Stimulated activated CD4-positive, alpha-beta T cell treated with anti-CD3 and anti-CD28 coated beads, TNF-alpha, amount 100 ng/mL, for 48 hours (primary cell): ENCODE measurements at regions not wholly inside any gene's neighbourhood (a gene's known extent, or its start where the extent isn't known, plus 50 kb on each side); places are given as distances from the start of the nearest gene placed in this dataset.
"Not testable (repeated sequence)": the region's sequence is repeated elsewhere in the genome, so short reads cannot be mapped to it uniquely, and the experiment has no call there.

Experiments used
- DNase-seq, 3 donors: peaks; one replicate each; pipeline ENCODE4 v3.0.0-alpha.2; 2020; ENCODE audit warnings: low read depth in 3 of 3

GRCh38 chr11:45385423-45385822 is 99.3 kb upstream of the SYT13 start:
- DNase-seq: no peak

DNA sequence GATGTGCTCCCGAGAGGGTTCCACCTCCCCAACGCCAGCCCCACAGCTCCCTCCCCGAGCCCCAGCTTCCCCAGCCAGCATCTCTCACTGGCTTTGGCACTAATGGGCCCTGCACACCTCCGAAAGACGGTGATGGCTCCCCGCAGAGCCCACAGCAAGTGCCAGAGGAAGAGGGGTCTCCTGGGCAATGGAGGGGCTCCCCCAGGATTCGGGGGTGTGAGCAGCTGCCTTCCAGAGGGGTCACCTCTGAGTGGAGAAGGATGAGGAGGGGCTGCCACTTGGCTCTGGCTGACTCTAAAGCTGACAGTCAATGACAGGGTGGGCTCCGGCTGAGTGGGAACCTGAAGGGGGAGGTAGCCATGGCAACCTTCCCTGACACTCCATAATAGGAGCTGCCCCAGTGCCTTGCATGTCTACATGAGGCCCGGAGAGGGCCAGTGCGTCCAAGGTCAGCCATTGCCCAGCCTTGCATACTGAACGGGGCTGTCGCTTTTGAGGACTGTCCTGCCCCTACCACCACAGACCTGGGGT is 98.6 kb upstream of the SYT13 start:
- DNase-seq: no peak

- DNase-seq: no peak
Observed at GRCh38 chr11:45384016-45384415, 97.9 kb upstream of the SYT13 start.

DNA sequence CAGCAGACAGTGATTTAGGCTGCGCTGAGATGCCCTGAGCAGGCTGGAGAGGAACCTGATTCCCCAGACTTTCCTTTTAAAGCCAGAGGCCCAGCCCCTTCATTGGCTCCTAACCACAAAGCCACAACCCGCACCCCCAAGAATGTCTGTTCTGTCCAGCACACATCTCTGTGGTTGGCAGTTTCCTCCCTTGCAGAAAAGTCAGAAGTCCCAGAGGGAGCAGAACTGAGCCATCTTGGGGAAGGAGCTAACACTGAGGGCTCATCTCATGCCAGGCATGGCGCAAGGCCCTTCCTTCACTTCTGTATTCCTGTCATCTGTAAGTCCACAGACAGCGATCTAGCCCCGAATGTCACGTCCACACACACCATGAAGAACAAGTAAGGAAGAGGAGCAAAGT is 97.1 kb upstream of the SYT13 start:
- no peak for DNase-seq

DNA sequence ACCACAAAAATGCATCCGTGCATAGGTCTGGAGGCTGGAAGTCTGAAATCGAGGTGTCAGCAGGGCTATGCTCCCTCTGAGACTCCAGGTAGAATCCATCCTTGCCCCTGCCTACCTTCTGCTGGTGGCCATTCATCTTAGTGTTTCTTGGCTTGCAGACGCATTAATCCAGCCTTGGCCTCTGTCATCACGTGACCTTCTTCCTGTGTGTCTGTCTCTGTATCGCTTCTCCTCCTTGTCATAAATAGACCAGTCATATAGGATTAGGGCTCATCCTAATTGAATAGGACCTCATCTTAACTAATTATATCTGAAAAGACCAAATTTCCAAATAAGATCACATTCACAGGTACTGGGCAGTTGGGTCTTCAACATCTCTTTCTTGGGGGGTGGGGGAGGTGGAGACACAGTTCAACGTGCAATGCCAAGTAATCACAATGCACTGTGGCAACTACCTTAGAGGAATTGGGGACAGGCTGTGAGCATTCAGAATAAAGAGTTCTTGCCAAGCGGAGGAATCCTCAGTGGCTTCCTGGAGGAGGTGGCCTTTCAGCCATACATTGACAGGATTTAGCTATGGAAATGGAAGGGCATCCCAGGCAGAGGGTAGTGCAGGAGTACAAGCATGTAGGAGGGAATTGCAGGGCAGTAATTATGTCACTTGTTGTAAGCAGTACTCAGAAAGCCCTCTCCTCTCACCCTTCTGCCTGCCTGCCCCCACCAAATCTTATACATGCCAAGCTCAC is 96.2 kb upstream of the SYT13 start:
- no peak for DNase-seq

DNA sequence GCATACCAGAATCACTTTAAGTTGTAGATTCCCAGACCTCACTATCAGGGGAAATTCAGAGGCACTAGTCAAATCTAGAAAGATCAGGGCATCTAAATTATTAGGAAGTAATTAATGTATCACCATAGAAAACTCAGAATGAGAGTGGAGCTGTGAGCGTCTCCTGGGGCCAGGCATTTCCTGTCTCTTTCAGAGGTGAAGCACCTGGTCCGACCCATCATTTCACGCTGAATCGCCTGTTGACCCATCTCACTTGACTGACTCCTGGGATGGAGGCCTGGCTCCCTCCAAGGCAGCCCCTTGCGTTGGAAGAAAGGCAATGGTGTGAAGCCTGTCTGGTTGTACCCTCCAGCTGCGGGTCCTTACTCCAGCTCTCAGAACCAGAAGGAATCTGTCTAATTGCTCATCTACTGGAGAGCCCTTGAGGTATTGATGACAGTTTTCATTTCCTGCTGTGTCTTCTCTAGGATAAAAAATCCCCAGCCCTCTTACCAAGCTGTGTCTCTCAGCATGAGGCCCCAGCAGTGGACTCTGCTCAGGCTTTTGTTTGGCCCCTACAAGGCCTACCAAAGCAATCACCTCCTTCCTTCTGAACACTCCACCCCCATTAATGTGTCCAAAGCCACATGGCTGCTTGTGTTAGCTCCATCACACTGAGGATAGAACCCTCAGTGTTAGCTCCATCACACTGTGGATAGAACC is 93.2 kb upstream of the SYT13 start:
- no peak for DNase-seq

- no peak for DNase-seq
Observed at GRCh38 chr11:45378516-45378915, 92.4 kb upstream of the SYT13 start.

GRCh38 chr11:45374653-45375059 is 88.5 kb upstream of the SYT13 start:
- DNase-seq: no peak

DNA sequence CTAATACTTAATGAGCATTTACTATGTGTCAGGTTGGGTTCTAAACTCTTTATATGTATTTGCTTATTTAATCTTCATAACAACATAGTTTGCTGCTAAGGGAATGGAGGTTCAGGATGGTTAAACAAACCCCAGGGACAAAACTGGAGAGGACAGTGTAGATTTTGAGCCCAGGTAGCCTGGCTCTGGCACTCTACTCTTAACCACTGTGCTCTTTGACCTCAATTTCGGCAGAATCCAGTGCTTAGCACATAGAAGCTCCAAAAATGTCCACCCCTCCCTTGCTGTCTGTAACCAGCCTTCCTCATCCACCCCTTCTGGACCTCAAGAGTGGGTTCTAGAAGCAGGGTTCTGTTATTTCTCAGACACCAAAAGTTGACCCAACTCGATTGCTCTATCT is 88.0 kb upstream of the SYT13 start:
- DNase-seq: no peak

GRCh38 chr11:45373506-45374035 is 87.4 kb upstream of the SYT13 start:
- DNase-seq: no peak

GRCh38 chr11:45372414-45372813 is 86.3 kb upstream of the SYT13 start:
- DNase-seq: not testable (repeated sequence)

- DNase-seq: peak; percentile 48 to 60 (median 55)
Observed at GRCh38 chr11:45371251-45372115, 85.3 kb upstream of the SYT13 start.

GRCh38 chr11:45369313-45369712 is 83.2 kb upstream of the SYT13 start:
- DNase-seq: no peak

- DNase-seq: no peak
Observed at GRCh38 chr11:45368697-45369096, 82.6 kb upstream of the SYT13 start.

DNA sequence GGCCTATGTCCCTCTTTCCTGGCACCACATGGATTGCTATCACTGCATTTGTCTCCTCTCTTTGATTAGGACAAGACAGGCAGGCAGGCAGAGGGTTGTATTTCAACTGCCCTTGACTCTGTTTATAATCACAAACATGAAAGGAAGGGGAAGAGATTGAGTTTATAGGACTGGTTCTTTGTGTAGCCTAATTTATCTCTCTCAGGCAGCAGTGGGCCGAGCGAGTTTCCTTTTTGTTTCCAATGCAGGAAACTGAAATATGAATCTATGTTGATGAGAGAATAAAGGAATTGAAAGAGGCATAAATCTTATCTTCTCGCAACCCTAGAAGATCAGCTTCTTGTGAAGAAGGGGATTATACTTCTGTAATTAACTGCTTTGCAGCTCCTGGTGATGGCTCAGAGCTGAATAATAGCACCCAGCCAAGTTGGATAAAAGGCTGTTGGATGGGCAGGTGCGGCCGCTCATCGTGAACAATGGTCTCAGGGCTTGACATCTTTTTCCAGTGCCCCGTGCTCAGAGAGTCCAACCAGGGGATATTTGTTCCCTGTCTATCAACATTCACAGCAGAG is 80.6 kb upstream of the SYT13 start:
- no peak for DNase-seq

DNA sequence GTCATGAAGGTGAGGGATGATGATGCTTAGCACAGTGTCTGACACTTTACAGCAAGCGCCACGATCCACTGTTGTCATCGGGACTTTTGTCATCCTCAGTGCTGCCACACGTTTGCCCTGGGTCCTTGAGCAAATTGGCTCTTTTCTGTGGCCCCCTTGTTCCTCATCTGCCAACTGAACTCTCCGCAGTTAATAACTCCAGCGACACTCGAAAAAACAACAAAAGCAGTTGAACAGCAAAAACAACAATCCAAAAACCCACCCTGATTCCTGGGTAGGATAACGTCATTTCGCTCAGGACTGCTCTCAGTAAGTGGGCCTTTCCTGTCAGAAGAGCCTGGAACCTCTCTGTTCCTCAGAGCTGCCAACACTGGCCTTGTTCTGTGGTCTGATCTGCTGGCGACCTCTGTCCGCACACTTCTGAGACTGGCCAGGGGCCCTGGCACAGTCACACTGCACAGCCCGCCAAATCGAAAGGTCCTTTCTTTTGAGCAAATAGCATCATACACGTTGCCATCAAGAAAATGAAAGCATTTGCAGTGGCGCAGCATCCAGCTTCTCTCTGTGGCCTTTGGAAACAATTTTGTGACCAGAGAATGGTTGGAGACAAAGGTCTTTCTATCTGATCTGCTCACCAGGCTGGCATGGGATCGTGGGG is 79.9 kb upstream of the SYT13 start:
- DNase-seq: no peak

GRCh38 chr11:45362636-45363035 is 76.5 kb upstream of the SYT13 start:
- no peak for DNase-seq

- no peak for DNase-seq
Observed at GRCh38 chr11:45361551-45361950, 75.4 kb upstream of the SYT13 start.

DNA sequence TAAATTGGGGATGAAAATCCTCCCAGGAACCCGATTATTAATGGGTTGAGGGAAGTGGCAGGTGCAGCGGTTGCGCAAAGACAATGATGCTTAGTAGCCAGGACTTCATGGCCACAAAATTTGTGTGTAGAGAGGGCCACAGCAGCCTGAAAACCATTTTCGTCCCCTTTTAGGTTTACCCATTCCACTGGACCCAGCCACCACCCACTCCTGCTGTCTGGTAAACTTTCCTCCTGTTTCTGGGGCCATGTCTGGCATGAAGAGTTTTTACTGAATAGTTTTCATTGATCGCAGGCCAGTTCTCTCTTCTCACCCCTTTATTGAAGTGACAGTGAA is 69.5 kb upstream of the SYT13 start:
- DNase-seq: no peak

- peak; percentile 67 to 78 (median 78) for DNase-seq
Observed at GRCh38 chr11:45354976-45355705, 69.0 kb upstream of the SYT13 start.

- DNase-seq: no peak
Observed at GRCh38 chr11:45348729-45349128, 62.6 kb upstream of the SYT13 start.
